ENCODE measurements at regions not wholly inside any gene's neighbourhood (a gene's known extent, or its start where the extent isn't known, plus 50 kb on each side); places are given as distances from the start of the nearest gene placed in this dataset.

DNA sequence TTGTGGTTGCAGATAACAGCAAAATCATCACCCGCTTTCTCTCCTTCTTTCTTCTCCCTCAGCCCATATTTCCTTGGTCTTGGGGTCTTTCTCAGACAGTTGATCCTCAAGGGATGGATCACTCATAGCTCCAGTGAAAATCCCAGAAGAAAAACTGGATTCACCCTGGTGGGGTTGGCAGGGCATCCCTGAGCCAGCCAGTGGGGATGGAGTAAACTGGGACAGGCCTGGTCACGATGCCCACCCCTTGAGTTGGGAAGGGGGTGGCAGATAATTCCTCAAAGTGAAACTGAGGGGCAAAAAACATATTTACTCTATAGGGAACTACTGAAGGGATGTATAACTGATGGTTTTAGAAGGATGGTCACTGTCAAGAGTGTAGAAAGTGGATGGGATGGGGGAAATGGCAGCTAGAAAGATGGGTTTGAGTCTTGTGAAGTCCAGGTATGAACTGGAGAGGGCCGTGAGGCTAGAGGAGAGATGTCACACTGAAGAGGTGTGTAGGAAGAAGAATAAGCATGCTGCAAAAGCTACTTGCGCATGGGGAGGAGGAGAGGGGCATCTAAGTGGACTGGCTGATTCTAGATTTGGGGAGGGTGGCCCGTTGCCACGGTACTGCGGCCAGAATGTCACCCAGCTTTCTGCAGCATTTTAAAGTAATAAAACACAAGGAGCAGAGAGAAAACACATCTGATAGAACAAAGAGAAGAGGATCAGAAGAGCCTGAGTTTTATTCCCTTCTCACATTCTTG, 162.8 kb downstream of the PJA2 start:
- Histone ChIP-seq H3K27me3 (ENCODE audit: control insufficient read depth in 2 of 2, insufficient read depth in 2 of 2, low read length in 2 of 2) (no peaks in the 10 kb centered on the region), H3K27ac (ENCODE audit: insufficient read depth, low read depth, low read length) (no peak overlapping the region), H3K4me3 (replicated peaks in 1 of 3; ENCODE audit: insufficient read depth in 1 of 3, low read depth in 1 of 3, low read length in 3 of 3) (no peak overlapping the region), H3K9ac (replicated peaks; ENCODE audit: extremely low read depth, insufficient read depth, low read length) (no peak overlapping the region), H3K9me3 (replicated peaks; ENCODE audit: control insufficient read depth, insufficient read depth, low read length) (no peaks in the 10 kb centered on the region), H3K9me1 (replicated peaks; ENCODE audit: control insufficient read depth, extremely low read depth, insufficient read depth, low read length) (no peaks in the 10 kb centered on the region), H3K4me2 (ENCODE audit: insufficient read depth, low read length) (no peak overlapping the region), H3K36me3 (ENCODE audit: control insufficient read depth in 2 of 2, extremely low read depth in 1 of 2, insufficient read depth in 2 of 2, low read length in 2 of 2) (no peaks in the 10 kb centered on the region), H4K20me1 (replicated peaks; ENCODE audit: control insufficient read depth, extremely low read depth, insufficient read depth, low read length) (no peaks in the 10 kb centered on the region), H2AFZ (ENCODE audit: low read depth, low read length) (no peak overlapping the region), H3K79me2 (ENCODE audit: control insufficient read depth, insufficient read depth, low read length) (no peaks in the 10 kb centered on the region), H3K4me1 (ENCODE audit: control insufficient read depth, extremely low read depth, insufficient read depth, low read length) (no peaks in the 10 kb centered on the region)
- ChIA-PET POLR2A (no interaction called here), CTCF (no interaction called here)
- DNase-seq (ENCODE audit: low read depth, low spot score) (no peak), FAIRE-seq (no peak)
- BruUV-seq (replicated peaks): no TSS peak
- dilution Hi-C loops (cut with MboI; ENCODE audit: extremely low pct_ligation_motif_present, low sequenced_read_pairs) (no loop called here), intact Hi-C loops (cut with micrococcal nuclease) (no loop called here)
- TF ChIP-seq POLR2A (IDR thresholded peaks at IDR 0.05; ENCODE audit: low read depth, low read length): no peak
- TF ChIP-seq, protein P1, sequence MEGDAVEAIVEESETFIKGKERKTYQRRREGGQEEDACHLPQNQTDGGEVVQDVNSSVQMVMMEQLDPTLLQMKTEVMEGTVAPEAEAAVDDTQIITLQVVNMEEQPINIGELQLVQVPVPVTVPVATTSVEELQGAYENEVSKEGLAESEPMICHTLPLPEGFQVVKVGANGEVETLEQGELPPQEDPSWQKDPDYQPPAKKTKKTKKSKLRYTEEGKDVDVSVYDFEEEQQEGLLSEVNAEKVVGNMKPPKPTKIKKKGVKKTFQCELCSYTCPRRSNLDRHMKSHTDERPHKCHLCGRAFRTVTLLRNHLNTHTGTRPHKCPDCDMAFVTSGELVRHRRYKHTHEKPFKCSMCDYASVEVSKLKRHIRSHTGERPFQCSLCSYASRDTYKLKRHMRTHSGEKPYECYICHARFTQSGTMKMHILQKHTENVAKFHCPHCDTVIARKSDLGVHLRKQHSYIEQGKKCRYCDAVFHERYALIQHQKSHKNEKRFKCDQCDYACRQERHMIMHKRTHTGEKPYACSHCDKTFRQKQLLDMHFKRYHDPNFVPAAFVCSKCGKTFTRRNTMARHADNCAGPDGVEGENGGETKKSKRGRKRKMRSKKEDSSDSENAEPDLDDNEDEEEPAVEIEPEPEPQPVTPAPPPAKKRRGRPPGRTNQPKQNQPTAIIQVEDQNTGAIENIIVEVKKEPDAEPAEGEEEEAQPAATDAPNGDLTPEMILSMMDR (IDR thresholded peaks at IDR 0.05; ENCODE audit: extremely low read depth in 1 of 2, insufficient read depth in 1 of 2, low read depth in 1 of 2, low read length in 2 of 2): no peak
- TF ChIP-seq POLR2AphosphoS5 (IDR thresholded peaks at IDR 0.05; ENCODE audit: insufficient read depth, low read depth, low read length): no peak
- no peak for TF ChIP-seq GATA2 (IDR thresholded peaks at IDR 0.05; ENCODE audit: insufficient read depth, insufficient read length, low read depth, low read length)
- TF ChIP-seq JUN (IDR thresholded peaks at IDR 0.05; ENCODE audit: borderline replicate concordance, insufficient read depth, insufficient read length, low read depth): no peak
- TF ChIP-seq MAX (IDR thresholded peaks at IDR 0.05; ENCODE audit: insufficient read depth, insufficient read length): no peak
- TF ChIP-seq MYC (IDR thresholded peaks at IDR 0.05; ENCODE audit: low read depth, low read length): no peak
- TF ChIP-seq FOS (IDR thresholded peaks at IDR 0.05; ENCODE audit: borderline replicate concordance, insufficient read depth, low read length): no peak
